Epithelial cell of proximal tubule (primary cell): ENCODE measurements at regions not wholly inside any gene's neighbourhood (a gene's known extent, or its start where the extent isn't known, plus 50 kb on each side); places are given as distances from the start of the nearest gene placed in this dataset.

Experiments
- DNase-seq: peaks from one replicate; pipeline ENCODE4 v3.0.0-alpha.2; 2011; ENCODE audit warnings: low read depth
- H3K4me3 ChIP-seq: 2 replicates; pipeline ENCODE4 v1.5.1; 2011; ENCODE audit warnings: low read depth, mild to moderate bottlenecking, low read length
- TF ChIP-seq, protein P1 (sequence below): conservative IDR thresholded peaks from 2 replicates; pipeline ENCODE4 v1.5.1; 2012; ENCODE audit warnings: low read depth, mild to moderate bottlenecking, low read length

DNA sequence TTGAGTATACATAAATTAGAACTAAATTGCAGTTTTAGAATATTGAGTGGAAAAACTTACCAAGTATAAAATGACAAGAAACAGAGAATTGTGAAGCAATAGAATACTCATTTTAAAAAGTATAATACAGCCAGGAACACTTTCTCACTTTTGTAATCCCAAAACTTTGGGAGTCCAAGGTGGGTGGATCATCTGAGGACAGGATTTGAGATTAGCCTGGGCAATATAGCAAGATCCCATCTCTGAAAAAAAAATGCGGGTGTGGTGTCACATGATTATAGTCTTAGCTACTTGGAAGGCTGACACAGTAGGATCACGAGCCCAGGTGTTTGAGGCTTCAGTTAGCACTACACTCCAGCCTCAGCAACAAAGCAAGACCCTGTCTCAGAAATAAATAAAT, 440.9 kb upstream of the POT1 start:
- no peak overlapping the region for H3K4me3 ChIP-seq
- no peak for DNase-seq
- TF ChIP-seq, protein P1, sequence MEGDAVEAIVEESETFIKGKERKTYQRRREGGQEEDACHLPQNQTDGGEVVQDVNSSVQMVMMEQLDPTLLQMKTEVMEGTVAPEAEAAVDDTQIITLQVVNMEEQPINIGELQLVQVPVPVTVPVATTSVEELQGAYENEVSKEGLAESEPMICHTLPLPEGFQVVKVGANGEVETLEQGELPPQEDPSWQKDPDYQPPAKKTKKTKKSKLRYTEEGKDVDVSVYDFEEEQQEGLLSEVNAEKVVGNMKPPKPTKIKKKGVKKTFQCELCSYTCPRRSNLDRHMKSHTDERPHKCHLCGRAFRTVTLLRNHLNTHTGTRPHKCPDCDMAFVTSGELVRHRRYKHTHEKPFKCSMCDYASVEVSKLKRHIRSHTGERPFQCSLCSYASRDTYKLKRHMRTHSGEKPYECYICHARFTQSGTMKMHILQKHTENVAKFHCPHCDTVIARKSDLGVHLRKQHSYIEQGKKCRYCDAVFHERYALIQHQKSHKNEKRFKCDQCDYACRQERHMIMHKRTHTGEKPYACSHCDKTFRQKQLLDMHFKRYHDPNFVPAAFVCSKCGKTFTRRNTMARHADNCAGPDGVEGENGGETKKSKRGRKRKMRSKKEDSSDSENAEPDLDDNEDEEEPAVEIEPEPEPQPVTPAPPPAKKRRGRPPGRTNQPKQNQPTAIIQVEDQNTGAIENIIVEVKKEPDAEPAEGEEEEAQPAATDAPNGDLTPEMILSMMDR = no peak

DNA sequence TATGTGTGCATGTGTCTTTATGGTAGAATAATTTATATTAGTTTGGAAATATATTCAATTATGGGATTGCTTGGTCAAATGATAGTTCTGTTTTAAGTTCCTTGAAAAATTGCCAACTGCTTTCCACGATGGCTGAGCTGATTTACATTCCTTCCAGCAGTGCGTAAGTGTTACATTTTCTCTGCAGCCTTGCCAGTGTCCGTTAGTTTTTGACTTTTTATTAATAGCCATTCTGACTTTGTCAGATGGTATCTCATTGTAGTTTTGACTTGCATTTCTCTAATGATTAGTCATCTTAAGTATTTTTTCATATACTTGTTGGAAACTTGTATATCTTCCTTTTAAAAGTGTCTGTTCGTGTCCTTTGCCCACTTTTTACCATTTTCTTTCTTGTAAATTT, 434.2 kb upstream of the POT1 start:
- no peak for DNase-seq
- TF ChIP-seq, protein P1 = no peak
- no peak overlapping the region for H3K4me3 ChIP-seq

DNA sequence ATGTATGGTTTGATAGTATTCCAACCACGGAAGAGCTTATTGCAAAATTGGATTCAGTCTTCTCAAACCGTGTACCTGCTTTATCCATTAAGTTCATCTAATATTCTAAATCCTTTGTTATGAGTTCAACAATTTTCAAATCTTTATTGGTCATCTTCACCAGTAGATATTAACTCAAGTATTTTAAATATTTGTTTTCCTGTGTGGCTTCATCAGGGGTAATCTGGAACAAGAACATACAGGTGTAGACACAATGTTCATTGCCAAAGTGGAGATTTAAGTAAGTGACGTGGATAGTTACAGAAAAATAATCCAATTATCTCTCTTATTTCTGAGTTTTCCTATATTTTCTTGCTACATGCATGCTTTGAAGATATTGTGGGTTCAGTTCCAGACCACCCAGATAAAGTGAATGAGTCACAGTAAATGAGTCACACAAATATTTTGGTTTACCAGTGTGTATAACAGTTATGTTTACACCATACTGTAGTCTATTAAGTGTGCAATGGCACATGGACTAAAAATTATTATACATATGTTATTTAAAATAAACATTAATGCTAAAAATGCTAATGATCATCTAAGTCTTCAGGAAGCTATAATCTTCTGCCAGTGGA, 429.0 kb upstream of the POT1 start:
- no peak overlapping the region for H3K4me3 ChIP-seq
- DNase-seq = no peak
- TF ChIP-seq, protein P1 = no peak

DNA sequence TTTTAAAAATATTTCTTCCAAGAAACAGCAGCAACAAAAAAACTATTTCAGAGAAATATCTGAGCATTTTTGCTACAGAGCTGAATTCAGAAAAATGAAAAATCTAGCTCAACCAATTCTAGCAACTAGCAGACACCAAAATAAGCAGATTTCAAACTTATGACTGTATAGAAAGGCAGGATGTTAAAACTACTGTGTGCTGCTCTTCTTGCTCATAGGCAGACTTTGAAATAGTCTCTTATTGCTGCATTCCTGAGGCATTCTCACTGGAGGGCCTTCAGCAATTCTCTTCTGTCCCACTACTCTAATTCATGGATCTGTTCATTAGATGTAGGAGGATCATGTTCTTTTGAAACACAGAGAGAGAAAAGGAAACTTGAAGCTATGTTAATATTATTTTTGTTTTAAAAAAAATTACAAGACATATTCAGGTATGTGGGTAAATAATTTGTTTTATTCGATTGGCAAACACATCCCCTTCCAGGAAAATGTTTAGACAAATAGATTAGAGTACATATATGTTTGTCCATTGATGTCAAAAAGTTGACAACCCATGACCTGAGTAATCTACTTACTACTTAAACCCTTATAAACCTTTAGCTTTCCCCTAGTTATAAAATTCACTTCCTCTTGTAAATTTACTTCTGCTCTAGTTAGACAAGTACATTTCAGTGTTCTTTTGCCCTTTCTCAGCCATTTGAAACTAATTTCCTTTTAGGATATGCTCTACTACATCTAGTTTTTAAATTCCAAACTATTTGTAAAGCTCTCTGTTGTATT, 428.2 kb upstream of the POT1 start:
- TF ChIP-seq, protein P1 = no peak
- H3K4me3 ChIP-seq = no peak overlapping the region
- no peak for DNase-seq

DNA sequence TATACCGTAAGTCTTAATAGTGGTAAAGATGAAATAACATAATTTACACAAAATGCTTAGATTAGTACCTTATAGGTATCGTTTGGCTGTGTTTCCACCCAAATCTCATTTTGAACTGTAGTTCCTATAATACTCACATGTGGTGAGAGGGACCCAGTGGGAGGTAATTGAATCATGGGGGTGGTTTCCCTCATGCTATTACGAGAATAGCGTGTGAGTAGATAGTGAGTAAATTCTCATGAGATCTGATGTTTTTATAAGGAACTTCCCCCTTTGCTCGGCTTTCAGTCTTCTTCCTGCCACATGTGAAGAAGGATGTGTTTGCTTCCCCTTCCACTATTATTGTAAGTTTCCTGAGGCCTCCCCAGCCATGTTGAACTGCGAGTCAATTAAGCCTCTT, 426.3 kb upstream of the POT1 start:
- TF ChIP-seq, protein P1 = no peak
- DNase-seq = no peak

DNA sequence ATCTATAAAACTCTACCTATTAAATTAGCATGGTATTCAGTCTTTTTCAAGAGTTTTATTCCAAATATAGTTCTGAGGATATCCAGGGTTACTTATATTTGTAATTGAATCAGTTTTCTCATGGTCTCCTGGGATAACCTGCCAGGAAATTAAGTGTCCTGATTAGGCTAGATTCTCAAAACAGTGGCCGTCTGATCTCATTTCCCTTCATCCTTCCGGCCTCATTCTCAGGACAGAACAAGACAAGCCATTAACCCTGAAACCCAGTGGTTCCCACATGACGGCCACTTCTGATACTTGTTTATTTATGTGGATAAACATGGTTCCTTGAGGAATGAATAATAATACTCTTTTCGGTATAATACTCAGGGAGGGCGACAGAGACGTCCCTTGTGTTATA, 417.6 kb upstream of the POT1 start:
- TF ChIP-seq, protein P1 = no peak
- no peak for DNase-seq
- no peak overlapping the region for H3K4me3 ChIP-seq

More for the DNA sequence above, 426.3 kb upstream of the POT1 start:
- H3K4me3 ChIP-seq = no peak overlapping the region

DNA sequence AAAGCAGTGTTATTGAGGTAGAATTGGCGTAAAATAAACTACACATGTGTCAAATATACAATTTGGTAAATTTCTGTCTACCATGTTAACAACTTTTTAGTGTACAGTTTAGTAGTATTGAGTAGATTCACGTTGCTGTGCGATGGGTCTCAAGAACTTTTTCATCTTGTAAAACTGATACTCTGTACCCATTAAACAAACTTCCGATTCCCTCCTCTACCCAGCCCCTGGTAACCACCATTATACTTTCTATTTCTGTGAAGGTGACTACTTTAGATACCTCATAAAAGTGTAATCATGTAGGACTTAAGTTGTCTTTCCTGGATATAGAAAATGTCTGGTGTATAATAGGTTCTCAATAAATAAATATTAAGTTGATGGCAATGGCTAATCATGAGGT, 408.5 kb upstream of the POT1 start:
- TF ChIP-seq, protein P1 = no peak
- H3K4me3 ChIP-seq = no peak overlapping the region
- no peak for DNase-seq
